Nephron (organoid): ENCODE measurements at regions not wholly inside any gene's neighbourhood (a gene's known extent, or its start where the extent isn't known, plus 50 kb on each side); places are given as distances from the start of the nearest gene placed in this dataset.

Experiments
- H3K27ac Mint-ChIP-seq, 3 experiments: 2 replicates each; pipeline ENCODE4 v1.8.0; 2020; ENCODE audit warnings: mixed read lengths in 3 of 3, mild to moderate bottlenecking in 2 of 3, moderate library complexity in 1 of 3
- H3K27me3 Mint-ChIP-seq: 2 replicates; pipeline ENCODE4 v1.8.0; 2021; ENCODE audit warnings: low read depth, mild to moderate bottlenecking, moderate library complexity, mixed read lengths
- H3K36me3 Mint-ChIP-seq: 2 replicates; pipeline ENCODE4 v1.8.0; 2020; ENCODE audit warnings: low read depth, mixed read lengths
- H3K4me1 Mint-ChIP-seq: 2 replicates; pipeline ENCODE4 v1.8.0; 2020; ENCODE audit warnings: mixed read lengths
- H3K4me3 Mint-ChIP-seq, 3 experiments: 2 replicates each; pipeline ENCODE4 v1.8.0; 2020; ENCODE audit warnings: mild to moderate bottlenecking in 3 of 3, mixed read lengths in 3 of 3, moderate library complexity in 2 of 3
- H3K9me3 Mint-ChIP-seq: 2 replicates; pipeline ENCODE4 v1.8.0; 2020; ENCODE audit warnings: mixed read lengths
- TF ChIP-seq, protein P1 (sequence below), 3 experiments: fragments of 200-600 bp; sonication (generic); IDR thresholded peaks; one replicate each; pipeline ENCODE4 v1.5.0; 2021; ENCODE audit warnings: antibody characterized with exemption in 3 of 3; ENCODE audit not compliant: unreplicated experiment in 3 of 3

DNA sequence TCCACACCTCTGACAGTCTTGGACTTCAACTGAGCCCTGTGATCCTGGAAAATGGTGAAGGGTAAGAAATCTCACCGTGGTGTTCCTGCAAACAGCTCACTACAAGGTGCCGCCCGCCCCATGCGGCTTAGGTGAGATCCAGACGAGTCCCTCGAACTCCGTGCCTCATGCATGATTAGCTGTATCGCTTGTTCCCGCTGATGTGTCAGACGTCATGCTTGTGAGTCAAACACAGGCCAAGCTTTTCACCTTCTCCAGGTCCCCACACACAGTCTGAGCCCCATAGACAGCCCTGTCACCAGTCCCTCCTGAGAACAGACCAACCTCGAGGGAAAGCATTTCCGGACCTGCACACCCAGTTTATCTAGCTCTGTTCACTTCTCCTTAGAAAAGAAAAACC is 740.5 kb downstream of the GALR1 start:
- no peak overlapping the region for H3K4me3 Mint-ChIP-seq
- H3K27me3 Mint-ChIP-seq: peaks cover 18% of the 10 kb centered on the region
- H3K36me3 Mint-ChIP-seq: no peaks in the 10 kb centered on the region
- H3K4me1 Mint-ChIP-seq: no peaks in the 10 kb centered on the region
- TF ChIP-seq, protein P1, sequence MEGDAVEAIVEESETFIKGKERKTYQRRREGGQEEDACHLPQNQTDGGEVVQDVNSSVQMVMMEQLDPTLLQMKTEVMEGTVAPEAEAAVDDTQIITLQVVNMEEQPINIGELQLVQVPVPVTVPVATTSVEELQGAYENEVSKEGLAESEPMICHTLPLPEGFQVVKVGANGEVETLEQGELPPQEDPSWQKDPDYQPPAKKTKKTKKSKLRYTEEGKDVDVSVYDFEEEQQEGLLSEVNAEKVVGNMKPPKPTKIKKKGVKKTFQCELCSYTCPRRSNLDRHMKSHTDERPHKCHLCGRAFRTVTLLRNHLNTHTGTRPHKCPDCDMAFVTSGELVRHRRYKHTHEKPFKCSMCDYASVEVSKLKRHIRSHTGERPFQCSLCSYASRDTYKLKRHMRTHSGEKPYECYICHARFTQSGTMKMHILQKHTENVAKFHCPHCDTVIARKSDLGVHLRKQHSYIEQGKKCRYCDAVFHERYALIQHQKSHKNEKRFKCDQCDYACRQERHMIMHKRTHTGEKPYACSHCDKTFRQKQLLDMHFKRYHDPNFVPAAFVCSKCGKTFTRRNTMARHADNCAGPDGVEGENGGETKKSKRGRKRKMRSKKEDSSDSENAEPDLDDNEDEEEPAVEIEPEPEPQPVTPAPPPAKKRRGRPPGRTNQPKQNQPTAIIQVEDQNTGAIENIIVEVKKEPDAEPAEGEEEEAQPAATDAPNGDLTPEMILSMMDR (IDR thresholded peaks at IDR 0.05; ENCODE audit: unreplicated experiment in 3 of 3): no peak
- peaks cover 5% of the 10 kb centered on the region for H3K9me3 Mint-ChIP-seq
- H3K27ac Mint-ChIP-seq: no peak overlapping the region

DNA sequence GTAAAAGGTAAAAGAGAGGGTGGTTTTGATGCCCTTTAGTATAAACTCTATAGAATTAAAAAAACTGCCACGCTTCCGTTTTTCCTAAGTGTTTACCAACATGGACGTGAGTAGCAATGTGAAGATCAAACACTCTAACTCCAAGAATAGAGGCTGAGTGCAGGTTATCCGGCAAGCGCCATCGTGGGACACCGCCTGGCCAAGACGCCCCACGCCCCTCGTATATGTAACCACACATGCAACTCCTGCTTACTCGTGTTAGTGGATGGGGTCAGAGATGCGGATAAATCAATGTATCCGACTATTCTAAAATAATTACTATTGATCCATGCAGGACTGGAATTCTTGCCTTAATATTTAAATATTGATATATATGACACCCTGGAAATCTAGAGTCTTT is 741.3 kb downstream of the GALR1 start:
- Mint-ChIP-seq H3K4me3 (no peak overlapping the region), H3K9me3 (peaks cover 5% of the 10 kb centered on the region), H3K27me3 (peaks cover 18% of the 10 kb centered on the region), H3K36me3 (no peaks in the 10 kb centered on the region), H3K4me1 (no peaks in the 10 kb centered on the region), H3K27ac (no peak overlapping the region)
- TF ChIP-seq, protein P1 (IDR thresholded peaks at IDR 0.05; ENCODE audit: unreplicated experiment in 3 of 3): no peak

DNA sequence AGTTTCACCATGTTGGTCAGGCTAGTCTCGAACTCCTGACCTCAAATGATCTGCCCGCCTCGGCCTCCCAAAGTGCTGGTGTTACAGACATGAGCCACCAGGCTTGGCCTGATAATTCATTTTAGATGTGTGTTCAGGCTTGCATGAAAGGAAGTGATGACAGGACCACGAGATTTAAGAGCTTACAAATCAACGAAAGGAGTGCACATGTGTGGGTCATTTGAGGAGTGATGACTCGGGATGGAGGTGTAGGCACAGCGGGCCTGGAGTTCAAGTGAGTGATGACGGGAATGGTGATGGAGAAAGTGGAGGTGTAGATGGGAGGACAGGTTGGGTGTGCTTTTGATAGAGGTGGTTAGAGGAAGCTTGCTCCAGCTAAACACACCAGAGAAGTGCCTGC is 742.4 kb downstream of the GALR1 start:
- Mint-ChIP-seq H3K9me3 (peaks cover 5% of the 10 kb centered on the region), H3K27ac (no peak overlapping the region), H3K36me3 (no peaks in the 10 kb centered on the region), H3K27me3 (peaks cover 18% of the 10 kb centered on the region), H3K4me3 (no peak overlapping the region), H3K4me1 (no peaks in the 10 kb centered on the region)
- TF ChIP-seq, protein P1 (IDR thresholded peaks at IDR 0.05; ENCODE audit: unreplicated experiment in 3 of 3): no peak

DNA sequence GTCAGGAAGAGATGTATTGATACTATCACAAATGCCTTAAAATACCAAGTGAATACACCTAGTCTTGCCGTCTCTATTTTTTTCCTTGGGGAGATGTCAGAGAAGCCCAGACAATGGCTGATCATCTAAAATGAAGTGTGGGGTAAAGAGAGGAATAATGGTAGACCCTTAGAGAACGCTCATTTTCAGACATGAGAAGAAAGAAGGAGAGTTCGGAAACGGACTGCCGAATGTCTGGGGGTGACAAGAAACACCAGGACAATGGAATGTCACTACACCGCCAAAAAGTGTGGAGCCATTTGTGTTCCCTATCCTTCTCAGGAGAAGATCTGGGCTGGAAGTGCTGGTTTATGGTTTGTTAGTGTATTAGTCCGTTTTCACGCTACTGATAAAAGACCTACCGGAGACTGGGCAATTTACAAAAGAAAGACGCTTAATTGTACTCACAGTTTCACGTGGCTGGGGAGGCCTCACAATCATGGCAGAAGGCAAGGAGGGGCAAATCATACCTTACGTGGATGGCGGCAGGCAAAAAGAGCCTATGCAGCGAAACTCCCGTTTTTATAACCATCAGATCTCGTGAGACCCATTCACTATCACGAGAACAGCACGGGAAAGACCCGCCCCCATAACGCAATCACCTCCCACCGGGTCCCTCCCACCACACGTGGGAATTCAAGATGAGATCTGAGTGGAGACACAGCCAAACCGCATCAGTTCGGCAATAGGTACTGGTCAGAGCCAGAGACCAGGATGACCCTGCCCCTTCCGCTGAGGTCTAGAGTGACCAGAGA is 743.7 kb downstream of the GALR1 start:
- Mint-ChIP-seq H3K36me3 (no peaks in the 10 kb centered on the region), H3K4me3 (no peak overlapping the region), H3K27ac (no peak overlapping the region), H3K27me3 (peaks cover 18% of the 10 kb centered on the region), H3K4me1 (no peaks in the 10 kb centered on the region), H3K9me3 (peaks cover 5% of the 10 kb centered on the region)
- TF ChIP-seq, protein P1 (IDR thresholded peaks at IDR 0.05; ENCODE audit: unreplicated experiment in 3 of 3): no peak

DNA sequence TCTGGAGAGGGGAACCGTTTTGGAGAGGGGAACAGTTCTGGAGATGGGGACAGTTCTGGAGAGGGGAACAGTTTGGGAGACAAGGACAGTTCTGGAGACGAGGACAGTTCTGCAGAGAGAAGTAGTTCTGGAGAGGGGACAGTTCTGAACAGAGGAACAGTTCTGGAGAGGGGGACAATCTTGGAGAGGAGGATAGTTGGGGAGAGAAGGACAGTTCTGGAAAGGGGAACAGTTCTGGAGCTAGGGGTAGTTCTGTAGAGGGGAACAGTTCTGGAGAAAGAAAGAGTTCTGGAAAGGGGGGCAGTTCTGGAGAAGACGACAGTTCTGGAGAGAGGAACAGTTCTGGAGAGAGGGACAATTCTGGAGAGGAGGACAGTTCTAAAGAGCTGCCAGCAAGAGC is 745.9 kb downstream of the GALR1 start:
- H3K27ac Mint-ChIP-seq: no peak overlapping the region
- peaks cover 8% of the 10 kb centered on the region for H3K9me3 Mint-ChIP-seq
- no peaks in the 10 kb centered on the region for H3K36me3 Mint-ChIP-seq
- H3K27me3 Mint-ChIP-seq: peaks cover 12% of the 10 kb centered on the region
- TF ChIP-seq, protein P1 (IDR thresholded peaks at IDR 0.05; ENCODE audit: unreplicated experiment in 3 of 3): no peak
- no peak overlapping the region for H3K4me3 Mint-ChIP-seq
- no peaks in the 10 kb centered on the region for H3K4me1 Mint-ChIP-seq

DNA sequence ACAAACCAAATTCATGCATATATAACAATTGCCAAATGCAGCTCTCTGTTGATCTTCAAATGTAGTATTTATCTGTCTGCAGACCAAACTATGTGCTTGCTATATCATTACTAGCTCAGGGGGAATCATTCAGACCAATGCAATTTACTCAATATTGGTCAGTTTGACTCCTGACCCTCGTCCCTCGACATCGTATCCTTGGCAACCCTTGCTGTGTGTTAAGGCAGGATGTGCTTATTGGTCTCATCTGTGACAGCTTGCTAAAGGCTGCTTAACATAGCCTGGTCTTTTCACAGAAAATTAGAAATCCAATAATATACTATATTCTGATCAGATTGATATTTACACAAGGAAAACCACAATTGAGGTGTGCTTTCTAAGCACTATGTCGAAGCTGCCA is 747.1 kb downstream of the GALR1 start:
- H3K9me3 Mint-ChIP-seq: peaks cover 12% of the 10 kb centered on the region
- H3K27ac Mint-ChIP-seq: no peak overlapping the region
- no peaks in the 10 kb centered on the region for H3K36me3 Mint-ChIP-seq
- no peaks in the 10 kb centered on the region for H3K4me1 Mint-ChIP-seq
- H3K27me3 Mint-ChIP-seq: peaks cover 7% of the 10 kb centered on the region
- TF ChIP-seq, protein P1 (IDR thresholded peaks at IDR 0.05; ENCODE audit: unreplicated experiment in 3 of 3): no peak
- no peak overlapping the region for H3K4me3 Mint-ChIP-seq
